Rectal smooth muscle tissue (tissue), 1 donor: ENCODE measurements at regions not wholly inside any gene's neighbourhood (a gene's known extent, or its start where the extent isn't known, plus 50 kb on each side); places are given as distances from the start of the nearest gene placed in this dataset.
"Not testable (repeated sequence)": the region's sequence is repeated elsewhere in the genome, so short reads cannot be mapped to it uniquely, and the experiment has no call there.

Source experiments
- H3K27ac ChIP-seq: one replicate; pipeline ENCODE4 v1.7.0; 2013; ENCODE audit warnings: low read depth, low read length, inconsistent platforms
- H3K27me3 ChIP-seq: one replicate; pipeline ENCODE4 v1.7.0; 2013; ENCODE audit warnings: low read length; ENCODE audit not compliant: control insufficient read depth, insufficient read depth
- H3K36me3 ChIP-seq: one replicate; pipeline ENCODE4 v1.7.0; 2013; ENCODE audit warnings: low read length; ENCODE audit not compliant: control insufficient read depth, insufficient read depth
- H3K4me1 ChIP-seq: one replicate; pipeline ENCODE4 v1.7.0; 2013; ENCODE audit warnings: low read length; ENCODE audit not compliant: control insufficient read depth, insufficient read depth
- H3K4me3 ChIP-seq: one replicate; pipeline ENCODE4 v1.7.0; 2013; ENCODE audit warnings: low read length
- H3K9ac ChIP-seq: one replicate; pipeline ENCODE4 v1.7.0; 2013; ENCODE audit warnings: low read length

DNA sequence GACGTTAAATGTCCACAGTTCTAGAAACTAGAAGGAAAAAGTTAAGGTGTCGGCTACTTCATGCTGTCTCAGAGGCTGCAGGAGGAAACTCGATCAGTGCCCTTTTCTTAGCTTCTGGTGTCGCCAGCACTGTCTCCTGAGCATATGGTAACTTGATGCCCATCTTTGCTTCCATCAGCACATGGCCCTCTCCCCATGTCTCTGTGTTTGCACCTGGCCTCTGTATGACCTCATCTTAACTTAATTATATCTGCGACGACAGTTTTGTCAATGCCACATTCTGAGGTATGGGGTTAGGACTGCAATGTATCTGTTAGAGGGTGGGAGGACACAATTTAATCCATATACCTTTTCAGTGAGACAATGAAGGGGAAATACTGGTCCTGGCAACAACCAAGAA is 449.9 kb downstream of the POM121L12 start:
- no peaks in the 10 kb centered on the region for H3K4me1 ChIP-seq
- no peaks in the 10 kb centered on the region for H3K36me3 ChIP-seq
- no peak overlapping the region for H3K9ac ChIP-seq
- no peak overlapping the region for H3K27ac ChIP-seq
- H3K4me3 ChIP-seq = no peak overlapping the region
- H3K27me3 ChIP-seq = no peaks in the 10 kb centered on the region

GRCh38 chr7:53491051-53491450 is 455.6 kb downstream of the POM121L12 start:
- Histone ChIP-seq H3K4me3 (no peak overlapping the region), H3K9ac (no peak overlapping the region), H3K27me3 (no peaks in the 10 kb centered on the region), H3K27ac (no peak overlapping the region), H3K4me1 (no peaks in the 10 kb centered on the region), H3K36me3 (no peaks in the 10 kb centered on the region)

GRCh38 chr7:53495181-53495580 is 459.7 kb downstream of the POM121L12 start:
- H3K4me1 ChIP-seq, H3K27ac ChIP-seq, H3K4me3 ChIP-seq, H3K27me3 ChIP-seq, H3K36me3 ChIP-seq, H3K9ac ChIP-seq: not testable (repeated sequence)

DNA sequence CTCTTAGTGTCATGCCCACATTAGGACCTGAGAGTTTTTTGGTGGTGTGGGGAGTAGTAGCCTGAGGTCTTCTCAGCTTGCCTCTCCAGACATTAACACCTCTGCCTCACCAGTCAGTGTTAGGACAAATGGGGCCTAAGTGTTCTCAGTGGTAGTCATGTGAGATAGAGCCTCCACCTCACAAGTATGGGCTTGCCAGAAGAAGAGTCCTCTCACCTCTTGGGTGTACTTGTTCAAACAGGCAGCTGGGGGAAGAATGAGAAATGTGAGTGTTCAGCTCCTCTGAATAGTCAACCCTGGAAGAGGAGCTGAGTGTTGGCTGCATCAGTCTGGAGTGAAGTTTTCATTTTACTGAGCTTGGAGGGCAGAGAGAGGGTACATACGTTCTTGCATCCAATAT is 464.6 kb downstream of the POM121L12 start:
- Histone ChIP-seq H3K9ac (no peak overlapping the region), H3K4me1 (no peaks in the 10 kb centered on the region), H3K4me3 (no peak overlapping the region), H3K27me3 (no peaks in the 10 kb centered on the region), H3K27ac (no peak overlapping the region), H3K36me3 (no peaks in the 10 kb centered on the region)

DNA sequence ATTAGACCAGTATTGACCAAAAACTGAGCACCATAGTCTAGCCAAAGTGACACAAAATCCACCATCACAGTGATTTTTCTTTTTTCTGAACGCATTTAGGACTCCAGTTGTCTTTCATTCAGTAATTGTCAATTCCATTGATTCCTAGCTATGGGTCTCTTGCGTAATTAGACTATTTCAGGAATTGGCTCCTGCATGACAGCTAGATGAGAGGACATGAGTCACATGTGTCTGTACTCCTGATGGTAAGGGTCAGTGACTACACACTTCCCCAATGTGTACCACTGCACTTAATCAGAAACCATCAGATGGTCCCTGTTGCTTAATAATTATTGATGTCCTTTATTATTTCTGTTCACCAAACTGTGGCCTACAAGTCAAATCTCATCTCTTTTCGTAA is 469.5 kb downstream of the POM121L12 start:
- no peak overlapping the region for H3K4me3 ChIP-seq
- no peak overlapping the region for H3K27ac ChIP-seq
- no peaks in the 10 kb centered on the region for H3K27me3 ChIP-seq
- no peak overlapping the region for H3K9ac ChIP-seq
- no peaks in the 10 kb centered on the region for H3K4me1 ChIP-seq
- no peaks in the 10 kb centered on the region for H3K36me3 ChIP-seq

DNA sequence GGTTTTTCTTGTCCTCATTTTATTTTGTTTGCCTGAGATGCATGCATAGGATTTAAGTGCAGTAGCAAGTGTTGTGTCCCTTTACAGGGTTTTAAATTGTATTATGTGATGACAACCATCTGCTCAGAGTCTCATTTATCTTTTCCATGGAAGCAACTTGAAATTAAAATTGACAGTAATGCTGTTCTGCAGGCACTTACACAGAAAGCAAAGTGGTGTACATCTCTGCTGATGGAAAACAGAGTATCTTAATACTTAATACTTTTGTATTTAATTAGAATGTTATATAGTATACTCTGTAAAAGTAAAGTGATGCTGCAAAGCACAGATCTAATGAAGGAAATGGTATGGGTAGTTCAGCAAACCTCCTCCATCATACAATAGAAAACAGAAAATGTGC is 482.9 kb downstream of the POM121L12 start:
- no peaks in the 10 kb centered on the region for H3K4me1 ChIP-seq
- H3K27me3 ChIP-seq = no peaks in the 10 kb centered on the region
- H3K4me3 ChIP-seq = no peak overlapping the region
- no peak overlapping the region for H3K27ac ChIP-seq
- H3K9ac ChIP-seq = no peak overlapping the region
- no peaks in the 10 kb centered on the region for H3K36me3 ChIP-seq

DNA sequence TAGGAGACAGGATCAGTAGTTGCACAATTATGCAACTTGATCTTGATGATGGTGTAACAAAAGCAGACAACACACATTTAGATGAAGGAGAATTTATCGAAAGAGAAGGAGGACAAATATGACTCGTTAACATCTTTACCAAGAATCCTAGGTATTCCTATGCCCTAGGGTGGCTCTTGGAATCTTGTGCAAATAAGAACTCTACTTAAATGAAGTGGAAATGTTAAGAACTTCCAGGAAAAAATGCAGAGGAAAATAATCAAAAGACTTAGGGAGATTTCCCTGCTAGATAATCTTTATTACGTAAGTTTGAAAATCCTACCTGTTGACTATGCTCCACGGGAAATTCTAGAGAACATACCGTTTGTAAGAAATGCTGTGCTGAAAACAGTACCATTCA is 485.4 kb downstream of the POM121L12 start:
- Histone ChIP-seq H3K4me3 (no peak overlapping the region), H3K4me1 (no peaks in the 10 kb centered on the region), H3K9ac (no peak overlapping the region), H3K36me3 (no peaks in the 10 kb centered on the region), H3K27me3 (no peaks in the 10 kb centered on the region), H3K27ac (no peak overlapping the region)

DNA sequence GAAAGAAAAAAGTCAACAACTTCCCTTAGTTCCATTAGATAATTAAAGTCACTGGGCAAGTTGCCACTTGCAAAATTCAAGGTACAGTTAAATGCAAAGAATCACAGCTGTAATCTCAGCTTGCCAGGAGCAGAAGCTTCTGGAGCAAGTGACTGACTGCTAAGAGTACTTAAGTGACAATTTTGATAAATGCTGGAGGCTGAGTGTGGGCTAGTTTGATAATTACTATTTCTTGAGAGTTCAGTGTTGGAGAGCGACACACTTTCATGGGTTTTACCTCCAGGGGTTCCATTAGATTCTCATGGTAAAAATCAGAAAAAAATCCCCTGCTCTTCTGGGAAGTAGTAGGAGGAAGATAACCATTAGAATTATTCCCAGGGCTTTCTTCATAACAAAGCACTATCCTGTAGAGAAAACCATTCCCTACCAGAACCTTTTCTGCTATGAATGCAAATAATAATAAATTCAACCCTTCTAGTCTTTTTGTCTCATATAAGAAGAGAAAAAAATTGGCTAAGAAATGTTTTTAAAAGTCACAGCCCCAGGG is 486.3 kb downstream of the POM121L12 start:
- Histone ChIP-seq H3K36me3 (no peaks in the 10 kb centered on the region), H3K27me3 (no peaks in the 10 kb centered on the region), H3K9ac (no peak overlapping the region), H3K4me1 (no peaks in the 10 kb centered on the region), H3K4me3 (no peak overlapping the region), H3K27ac (no peak overlapping the region)

- Histone ChIP-seq H3K27me3 (no peaks in the 10 kb centered on the region), H3K4me1 (no peaks in the 10 kb centered on the region)
Measured at GRCh38 chr7:53539558-53539957, 504.1 kb downstream of the POM121L12 start.

DNA sequence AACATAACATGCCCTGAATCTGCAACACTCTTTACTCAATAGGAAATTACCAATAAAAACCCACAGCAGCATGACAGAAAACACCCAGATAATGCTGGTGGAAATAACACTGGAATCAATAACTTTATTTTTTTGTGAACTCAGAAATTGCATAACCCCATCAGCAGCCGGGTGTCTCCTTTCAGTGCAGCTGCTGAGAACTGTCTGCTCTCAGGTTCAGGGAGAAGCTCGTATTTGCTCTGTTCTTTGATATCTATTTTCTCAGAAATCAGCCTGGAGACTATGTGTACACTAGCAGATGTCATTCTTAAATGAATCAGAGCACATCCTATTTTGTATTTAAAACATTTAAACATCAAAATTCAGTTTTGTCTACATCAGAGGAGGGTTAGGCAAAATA is 506.0 kb downstream of the POM121L12 start:
- Histone ChIP-seq H3K27ac (no peak overlapping the region), H3K4me3 (no peak overlapping the region), H3K27me3 (no peaks in the 10 kb centered on the region), H3K36me3 (no peaks in the 10 kb centered on the region), H3K9ac (no peak overlapping the region), H3K4me1 (no peaks in the 10 kb centered on the region)

More at GRCh38 chr7:53539558-53539957, 504.1 kb downstream of the POM121L12 start:
- H3K27ac ChIP-seq = no peak overlapping the region
- no peaks in the 10 kb centered on the region for H3K36me3 ChIP-seq
- no peak overlapping the region for H3K9ac ChIP-seq
- H3K4me3 ChIP-seq = no peak overlapping the region

GRCh38 chr7:53542157-53542556 is 506.7 kb downstream of the POM121L12 start:
- no peak overlapping the region for H3K27ac ChIP-seq
- no peak overlapping the region for H3K4me3 ChIP-seq
- no peaks in the 10 kb centered on the region for H3K36me3 ChIP-seq
- no peaks in the 10 kb centered on the region for H3K27me3 ChIP-seq
- no peak overlapping the region for H3K9ac ChIP-seq
- H3K4me1 ChIP-seq = no peaks in the 10 kb centered on the region
